Adrenal gland (tissue), 9 donors: ENCODE measurements at regions not wholly inside any gene's neighbourhood (a gene's known extent, or its start where the extent isn't known, plus 50 kb on each side); places are given as distances from the start of the nearest gene placed in this dataset.

Experiments
- DNase-seq, 7 donors: peaks; one replicate each; pipeline ENCODE4 v3.0.0-alpha.2; 2019 to 2020
- H3K27ac ChIP-seq, 5 donors: fragments of 200-600 bp; sonication (generic) in 4 of 5; 1 replicate in 3 of 5; 2 replicates in 2 of 5; pipeline versions ENCODE4 v1.5.1 to v1.8.0; 2016 to 2020; ENCODE audit warnings: mild to moderate bottlenecking in 1 of 5
- H3K27me3 ChIP-seq: fragments of 200-600 bp; 2 replicates; pipeline ENCODE4 v1.8.0; 2021
- H3K36me3 ChIP-seq, 2 donors: fragments of 200-600 bp; replicated peaks in 1 of 2; 1 replicate in 1 of 2; 2 replicates in 1 of 2; pipeline versions ENCODE4 v1.5.1 to v1.8.0; 2018 to 2022
- H3K4me1 ChIP-seq, 2 donors: fragments of 200-600 bp; replicated peaks in 1 of 2; 1 replicate in 1 of 2; 2 replicates in 1 of 2; pipeline versions ENCODE4 v1.5.1 to v1.8.0; 2018 to 2021
- H3K4me3 ChIP-seq, 4 donors: fragments of 200-600 bp; sonication (generic) in 3 of 4; one replicate each; pipeline ENCODE4 v1.5.1; 2016 to 2018
- H3K9me3 ChIP-seq, 3 donors: fragments of 200-600 bp; sonication (generic) in 1 of 3; replicated peaks in 1 of 3; 1 replicate in 2 of 3; 2 replicates in 1 of 3; pipeline versions ENCODE4 v1.5.1 to v1.8.0; 2016 to 2021
- CTCF ChIP-seq, 6 experiments: fragments of 450-650 bp in 4 of 6; fragments of 200-600 bp in 2 of 6; sonication (generic) in 1 of 6; IDR thresholded peaks; 1 replicate in 5 of 6; 2 replicates in 1 of 6; pipeline versions ENCODE4 v1.5.1 to v1.8.0; 2016 to 2021; ENCODE audit warnings: antibody characterized with exemption in 6 of 6, mild to moderate bottlenecking in 2 of 6, moderate library complexity in 1 of 6
- POLR2A ChIP-seq, 2 donors: fragments of 450-650 bp; IDR thresholded peaks; one replicate each; pipeline ENCODE4 v1.6.1; 2017; ENCODE audit warnings: antibody characterized with exemption in 2 of 2, mild to moderate bottlenecking in 2 of 2, moderate library complexity in 1 of 2
- WGBS, 4 donors: extraction: QIAGEN DNeasy Blood & Tissue Kit in 2 of 4; methylation state at CpG; one replicate each; pipeline versions ENCODE4 v1.1.5 to v1.1.7; 2013 to 2017; 5-methylcytosine and 5-hydroxymethylcytosine counted together
- intact Hi-C, 2 donors: fragments of 100-400 bp; cut with DNase I; formaldehyde crosslinking; loops; one replicate each; pipeline versions ENCODE4 v1.14.1 to v1.15.0; 2022 to 2023
- donor health status: healthy with polysubstance abuse.
- donor health status: Bipolar disorder and iron deficiency.
- donor health status: DM: yes; HTN: yes; CAD: no.
- donor health status: DM: no; HTN: no; CAD: no.
- donor health status: DM: no; HTN: no; CAD: no.

GRCh38 chr10:37713642-37714041 is 143.8 kb downstream of the ZNF248 start:
- Histone ChIP-seq H3K27ac (no peak overlapping the region), H3K9me3 (no peaks in the 10 kb centered on the region), H3K27me3 (no peaks in the 10 kb centered on the region), H3K4me3 (no peak overlapping the region), H3K36me3 (no peaks in the 10 kb centered on the region), H3K4me1 (peaks cover 16 to 17% of the 10 kb centered on the region in 2 donors)
- WGBS, 4 donors = 50 to 70% (median 56%) methylated on average over 3 of the region's 3 CpGs
- TF ChIP-seq POLR2A (IDR thresholded peaks at IDR 0.05) = no peak
- TF ChIP-seq CTCF (IDR thresholded peaks at IDR 0.05) = no peak
- intact Hi-C loops = no loop called here
- DNase-seq = peak in 1 of 7 donors; percentile 23

GRCh38 chr10:37713132-37713501 is 144.3 kb downstream of the ZNF248 start:
- TF ChIP-seq CTCF (IDR thresholded peaks at IDR 0.05) (no peak), POLR2A (IDR thresholded peaks at IDR 0.05) (no peak)
- no peaks in the 10 kb centered on the region for H3K9me3 ChIP-seq
- peak overlapping the region in 1 of 5 donors; percentile 69 for H3K27ac ChIP-seq
- DNase-seq = peak in 1 of 7 donors; percentile 24
- H3K4me3 ChIP-seq = no peak overlapping the region
- peaks cover 16 to 17% of the 10 kb centered on the region in 2 donors for H3K4me1 ChIP-seq
- intact Hi-C loops = no loop called here
- no peaks in the 10 kb centered on the region for H3K27me3 ChIP-seq
- H3K36me3 ChIP-seq = no peaks in the 10 kb centered on the region
- WGBS, 4 donors = 57 to 76% (median 75%) methylated on average over 3 of the region's 3 CpGs

DNA sequence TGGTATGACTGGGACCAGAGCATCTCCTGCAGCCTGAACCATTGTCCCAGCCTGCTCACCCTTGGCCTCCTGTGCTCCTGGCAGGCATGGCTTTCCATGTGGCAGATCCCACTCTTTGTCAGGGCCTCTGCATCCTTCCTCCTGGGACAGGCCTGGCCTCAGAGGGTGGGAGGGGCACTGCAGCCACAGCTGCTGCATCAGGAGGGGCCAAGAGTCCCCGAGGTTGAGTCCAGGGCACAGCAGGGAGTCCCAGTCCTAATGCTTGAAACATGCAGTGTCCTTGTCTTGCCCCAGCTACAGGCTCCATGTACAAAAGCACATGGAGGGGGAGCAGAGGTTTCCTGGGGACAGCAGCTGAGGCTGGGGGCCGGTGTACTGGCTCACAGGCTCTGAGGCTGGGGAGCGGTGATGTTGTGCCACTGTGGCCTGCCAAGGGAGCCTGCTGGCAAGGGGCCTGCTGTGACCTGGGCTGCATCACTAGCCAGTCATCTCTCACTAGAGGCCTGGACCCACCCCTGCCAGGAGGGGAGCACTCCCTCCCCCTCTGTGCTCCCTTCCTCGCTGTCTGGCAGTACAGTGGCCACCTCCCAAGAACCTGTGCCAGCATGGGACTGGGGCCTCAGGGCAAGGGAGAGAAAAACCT is 144.8 kb downstream of the ZNF248 start:
- Histone ChIP-seq H3K27me3 (no peaks in the 10 kb centered on the region), H3K36me3 (no peaks in the 10 kb centered on the region), H3K4me3 (no peak overlapping the region), H3K27ac (peak overlapping the region in 2 of 5 donors; percentile 56 to 69), H3K9me3 (no peaks in the 10 kb centered on the region), H3K4me1 (peaks cover 16 to 17% of the 10 kb centered on the region in 2 donors)
- WGBS, 4 donors = 41 to 93% (median 59%) methylated on average over 3 to 4 of the region's 4 CpGs
- intact Hi-C loops = no loop called here
- peak; percentile 51 to 89 (median 80) for DNase-seq
- TF ChIP-seq POLR2A (IDR thresholded peaks at IDR 0.05) = no peak
- TF ChIP-seq CTCF (IDR thresholded peaks at IDR 0.05) = no peak

DNA sequence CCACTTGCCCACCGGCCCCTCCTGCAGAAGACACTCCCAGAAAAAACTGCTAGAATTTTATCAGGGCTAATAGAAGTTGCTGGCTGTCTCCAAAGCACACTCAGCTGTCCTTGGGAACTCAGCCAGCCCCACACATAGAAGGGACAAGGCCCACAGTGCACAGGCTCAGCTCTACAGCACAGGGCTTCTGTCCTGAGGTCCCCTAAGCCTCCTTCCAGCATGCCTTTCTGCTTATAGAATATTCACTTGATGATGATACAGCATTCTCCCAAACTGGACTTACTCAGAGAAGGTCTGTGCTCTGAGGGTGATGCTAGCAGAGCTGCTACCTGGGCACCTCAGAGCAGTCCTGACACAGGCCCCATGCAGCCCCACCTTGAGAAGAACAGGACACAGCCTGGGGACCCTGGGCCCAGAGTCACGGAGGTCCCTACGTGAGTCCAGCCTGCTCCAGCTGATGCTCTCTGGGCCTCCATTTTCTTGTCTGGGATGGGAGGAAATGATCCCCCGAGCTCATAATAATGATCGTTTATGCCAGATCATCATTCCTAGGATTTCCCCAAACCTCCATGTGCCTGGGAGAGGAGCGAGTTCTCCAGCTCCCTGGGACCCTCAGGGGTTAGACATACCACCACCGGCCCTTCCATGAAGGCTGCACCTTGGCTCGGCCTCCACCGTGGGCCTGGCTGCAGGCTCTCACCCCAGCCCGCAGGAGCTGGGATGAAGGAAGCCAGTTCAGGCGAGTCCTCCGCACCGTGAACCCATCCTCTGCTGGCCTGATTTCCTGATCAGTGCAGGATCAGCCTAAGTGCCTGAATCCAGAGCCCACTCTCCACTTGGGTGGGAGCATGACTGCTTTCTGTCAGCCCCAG is 145.6 kb downstream of the ZNF248 start:
- TF ChIP-seq POLR2A (IDR thresholded peaks at IDR 0.05) = peak in 1 of 2 donors; percentile 25
- TF ChIP-seq CTCF (IDR thresholded peaks at IDR 0.05) = no peak
- Histone ChIP-seq H3K4me3 (no peak overlapping the region), H3K4me1 (peaks cover 16 to 17% of the 10 kb centered on the region in 2 donors), H3K9me3 (no peaks in the 10 kb centered on the region), H3K27ac (peak overlapping the region in 3 of 5 donors; percentile 45 to 69 (median 56)), H3K27me3 (no peaks in the 10 kb centered on the region), H3K36me3 (no peaks in the 10 kb centered on the region)
- peak; percentile 72 to 92 (median 90) for DNase-seq
- intact Hi-C loops = no loop called here
- WGBS, 4 donors = 55 to 85% (median 81%) methylated on average over 2 to 13 of the region's 13 CpGs
